HG03066 (cell line): ENCODE measurements at regions not wholly inside any gene's neighbourhood (a gene's known extent, or its start where the extent isn't known, plus 50 kb on each side); places are given as distances from the start of the nearest gene placed in this dataset.
"Not testable (repeated sequence)": the region's sequence is repeated elsewhere in the genome, so short reads cannot be mapped to it uniquely, and the experiment has no call there.

ENCODE experiments used
- ATAC-seq: cut with Tn5 transposase; IDR thresholded peaks from one replicate; pipeline ENCODE4 v1.9.1; 2021; ENCODE audit warnings: low read depth; ENCODE audit not compliant: unreplicated experiment

GRCh38 chr16:59400830-59401229, 666.7 kb upstream of the GOT2 start:
- ATAC-seq: no peak

- ATAC-seq: no peak
Observed at GRCh38 chr16:59397638-59398037, 663.5 kb upstream of the GOT2 start.

- ATAC-seq: no peak
Observed at GRCh38 chr16:59394526-59394925, 660.4 kb upstream of the GOT2 start.

GRCh38 chr16:59392911-59393310, 658.8 kb upstream of the GOT2 start:
- no peak for ATAC-seq

- no peak for ATAC-seq
Observed at GRCh38 chr16:59391617-59392364, 657.7 kb upstream of the GOT2 start.

- ATAC-seq: no peak
Observed at GRCh38 chr16:59385959-59386358, 651.8 kb upstream of the GOT2 start.

GRCh38 chr16:59385491-59385890, 651.4 kb upstream of the GOT2 start:
- ATAC-seq: no peak

GRCh38 chr16:59373632-59374031, 639.5 kb upstream of the GOT2 start:
- ATAC-seq: no peak

- no peak for ATAC-seq
Observed at GRCh38 chr16:59370717-59371116, 636.6 kb upstream of the GOT2 start.

- ATAC-seq: no peak
Observed at GRCh38 chr16:59369523-59369922, 635.4 kb upstream of the GOT2 start.

- no peak for ATAC-seq
Observed at GRCh38 chr16:59368586-59368985, 634.5 kb upstream of the GOT2 start.

GRCh38 chr16:59356709-59357108, 622.6 kb upstream of the GOT2 start:
- ATAC-seq: no peak

- no peak for ATAC-seq
Observed at GRCh38 chr16:59356144-59356543, 622.0 kb upstream of the GOT2 start.

GRCh38 chr16:59355704-59356103, 621.6 kb upstream of the GOT2 start:
- ATAC-seq: no peak

- no peak for ATAC-seq
Observed at GRCh38 chr16:59351305-59351903, 617.3 kb upstream of the GOT2 start.

GRCh38 chr16:59350670-59351069, 616.6 kb upstream of the GOT2 start:
- no peak for ATAC-seq

GRCh38 chr16:59342669-59343068, 608.6 kb upstream of the GOT2 start:
- no peak for ATAC-seq

GRCh38 chr16:59341368-59341767, 607.3 kb upstream of the GOT2 start:
- no peak for ATAC-seq

- ATAC-seq: no peak
Observed at GRCh38 chr16:59339871-59340270, 605.8 kb upstream of the GOT2 start.

GRCh38 chr16:59336136-59336695, 602.1 kb upstream of the GOT2 start:
- ATAC-seq: no peak

- ATAC-seq: not testable (repeated sequence)
Observed at GRCh38 chr16:59331708-59332107, 597.6 kb upstream of the GOT2 start.

GRCh38 chr16:59330019-59330670, 596.0 kb upstream of the GOT2 start:
- ATAC-seq: no peak
